BJ (cell line): ENCODE measurements at regions not wholly inside any gene's neighbourhood (a gene's known extent, or its start where the extent isn't known, plus 50 kb on each side); places are given as distances from the start of the nearest gene placed in this dataset.

Source experiments
- CTCF ChIA-PET: fragments of 350-600 bp; formaldehyde crosslinking; extraction: SDS; loops from one replicate; lab custom pipeline; 2021; ENCODE audit warnings: antibody characterized with exemption, inconsistent platforms; lab: Yijun Ruan, JAX
- POLR2A ChIA-PET: fragments of 300-600 bp; sonication (Branson Sonifier 250); formaldehyde crosslinking; extraction: SDS; loops from one replicate; lab custom pipeline; 2021; ENCODE audit warnings: antibody characterized with exemption; lab: Charles Lee
- DNase-seq: peaks from one replicate; pipeline ENCODE4 v3.0.0-alpha.2; 2011; ENCODE audit warnings: low read depth
- H3K27me3 ChIP-seq: 2 replicates; pipeline ENCODE4 v1.6.0; 2011; ENCODE audit warnings: low read length; ENCODE audit not compliant: control insufficient read depth, insufficient read depth
- H3K36me3 ChIP-seq: 2 replicates; pipeline ENCODE4 v1.5.1; 2011; ENCODE audit warnings: low read length; ENCODE audit not compliant: control insufficient read depth, insufficient read depth
- H3K4me3 ChIP-seq: 2 replicates; pipeline ENCODE4 v1.5.1; 2011; ENCODE audit warnings: low read depth, mild to moderate bottlenecking, control low read depth, low read length
- CTCF ChIP-seq: IDR thresholded peaks from 2 replicates; pipeline ENCODE4 v1.5.1; 2011; ENCODE audit warnings: low read depth, mild to moderate bottlenecking, control low read depth, inconsistent platforms, low read length, moderate library complexity; ENCODE audit not compliant: insufficient read depth

- TF ChIP-seq CTCF: no peak
- Histone ChIP-seq H3K36me3 (no peaks in the 10 kb centered on the region), H3K4me3 (no peak overlapping the region), H3K27me3 (no peaks in the 10 kb centered on the region)
- POLR2A ChIA-PET: no interaction called here
- DNase-seq: no peak
- CTCF ChIA-PET: no interaction called here
These were observed 99.6 kb upstream of the AUTS2 start for GRCh38 chr7:69498671-69499070.

- ChIA-PET CTCF (no interaction called here), POLR2A (no interaction called here)
- no peak for TF ChIP-seq CTCF
These were observed 95.9 kb upstream of the AUTS2 start for GRCh38 chr7:69502358-69502757.

GRCh38 chr7:69504733-69505420 lies 93.4 kb upstream of the AUTS2 start:
- ChIA-PET CTCF (no interaction called here), POLR2A (no interaction called here)
- no peaks in the 10 kb centered on the region for H3K36me3 ChIP-seq
- H3K4me3 ChIP-seq: no peak overlapping the region
- TF ChIP-seq CTCF: no peak
- no peak for DNase-seq
- H3K27me3 ChIP-seq: no peaks in the 10 kb centered on the region

More at GRCh38 chr7:69502358-69502757, 95.9 kb upstream of the AUTS2 start:
- no peak for DNase-seq
- H3K36me3 ChIP-seq: no peaks in the 10 kb centered on the region
- H3K27me3 ChIP-seq: no peaks in the 10 kb centered on the region
- H3K4me3 ChIP-seq: no peak overlapping the region

GRCh38 chr7:69508736-69509135 lies 89.5 kb upstream of the AUTS2 start:
- no peak for DNase-seq
- no peak for TF ChIP-seq CTCF
- Histone ChIP-seq H3K4me3 (no peak overlapping the region), H3K27me3 (no peaks in the 10 kb centered on the region), H3K36me3 (no peaks in the 10 kb centered on the region)
- ChIA-PET POLR2A (no interaction called here), CTCF (no interaction called here)

- Histone ChIP-seq H3K27me3 (no peaks in the 10 kb centered on the region), H3K4me3 (no peak overlapping the region), H3K36me3 (no peaks in the 10 kb centered on the region)
- ChIA-PET CTCF (no interaction called here), POLR2A (no interaction called here)
- TF ChIP-seq CTCF: no peak
- no peak for DNase-seq
These were observed 88.2 kb upstream of the AUTS2 start for GRCh38 chr7:69510114-69510513.
